ENCODE measurements at regions not wholly inside any gene's neighbourhood (a gene's known extent, or its start where the extent isn't known, plus 50 kb on each side); places are given as distances from the start of the nearest gene placed in this dataset.

- no peak for DNase-seq
- Histone ChIP-seq H3K4me3 (ENCODE audit: low read depth, low read length) (no peak overlapping the region), H3K36me3 (replicated peaks) (no peaks in the 10 kb centered on the region), H3K27ac (no peak overlapping the region), H3K27me3 (replicated peaks) (no peaks in the 10 kb centered on the region)
- no peak for TF ChIP-seq CTCF (IDR thresholded peaks at IDR 0.05; ENCODE audit: low read depth, low read length, missing control alignments)
- in situ Hi-C loops (cut with HindIII; ENCODE audit: low pct_ligation_motif_present, low sequenced_read_pairs), result no loop called here
Measured at GRCh38 chr2:16326711-16327300, 338.8 kb downstream of the CYRIA start.

GRCh38 chr2:16325976-16326510, 339.6 kb downstream of the CYRIA start:
- TF ChIP-seq CTCF (IDR thresholded peaks at IDR 0.05; ENCODE audit: low read depth, low read length, missing control alignments), result no peak
- no peak for DNase-seq
- in situ Hi-C loops (cut with HindIII; ENCODE audit: low pct_ligation_motif_present, low sequenced_read_pairs), result no loop called here

GRCh38 chr2:16325016-16325975, 340.3 kb downstream of the CYRIA start:
- Histone ChIP-seq H3K27ac (no peak overlapping the region), H3K36me3 (replicated peaks) (no peaks in the 10 kb centered on the region), H3K4me3 (ENCODE audit: low read depth, low read length) (no peak overlapping the region), H3K27me3 (replicated peaks) (no peaks in the 10 kb centered on the region)
- in situ Hi-C loops (cut with HindIII; ENCODE audit: low pct_ligation_motif_present, low sequenced_read_pairs), result no loop called here
- DNase-seq, result no peak
- TF ChIP-seq CTCF (IDR thresholded peaks at IDR 0.05; ENCODE audit: low read depth, low read length, missing control alignments), result no peak

More at GRCh38 chr2:16325976-16326510, 339.6 kb downstream of the CYRIA start:
- Histone ChIP-seq H3K27me3 (replicated peaks) (no peaks in the 10 kb centered on the region), H3K4me3 (ENCODE audit: low read depth, low read length) (no peak overlapping the region), H3K27ac (no peak overlapping the region), H3K36me3 (replicated peaks) (no peaks in the 10 kb centered on the region)

GRCh38 chr2:16324544-16324937, 341.1 kb downstream of the CYRIA start:
- in situ Hi-C loops (cut with HindIII; ENCODE audit: low pct_ligation_motif_present, low sequenced_read_pairs), result no loop called here
- TF ChIP-seq CTCF (IDR thresholded peaks at IDR 0.05; ENCODE audit: low read depth, low read length, missing control alignments), result no peak
- DNase-seq, result no peak

GRCh38 chr2:16323551-16324543, 341.8 kb downstream of the CYRIA start:
- no peak overlapping the region for H3K27ac ChIP-seq
- H3K27me3 ChIP-seq (replicated peaks), result no peaks in the 10 kb centered on the region
- no peak for TF ChIP-seq CTCF (IDR thresholded peaks at IDR 0.05; ENCODE audit: low read depth, low read length, missing control alignments)
- DNase-seq, result no peak
- H3K4me3 ChIP-seq (ENCODE audit: low read depth, low read length), result no peak overlapping the region
- no peaks in the 10 kb centered on the region for H3K36me3 ChIP-seq (replicated peaks)
- in situ Hi-C loops (cut with HindIII; ENCODE audit: low pct_ligation_motif_present, low sequenced_read_pairs), result no loop called here

More at GRCh38 chr2:16324544-16324937, 341.1 kb downstream of the CYRIA start:
- no peak overlapping the region for H3K27ac ChIP-seq
- no peaks in the 10 kb centered on the region for H3K27me3 ChIP-seq (replicated peaks)
- no peak overlapping the region for H3K4me3 ChIP-seq (ENCODE audit: low read depth, low read length)
- H3K36me3 ChIP-seq (replicated peaks), result no peaks in the 10 kb centered on the region

Data from brain microvascular endothelial cell (primary cell).